ENCODE measurements at regions not wholly inside any gene's neighbourhood (a gene's known extent, or its start where the extent isn't known, plus 50 kb on each side); places are given as distances from the start of the nearest gene placed in this dataset.
"Not testable (repeated sequence)": the region's sequence is repeated elsewhere in the genome, so short reads cannot be mapped to it uniquely, and the experiment has no call there.

- DNase-seq (ENCODE audit: low spot score): no peak
These were observed 470.6 kb upstream of the BCHE start for GRCh38 chr3:166307756-166308350.

GRCh38 chr3:166304584-166304983, 467.4 kb upstream of the BCHE start:
- no peak for DNase-seq (ENCODE audit: low spot score)

GRCh38 chr3:166303681-166304080, 466.5 kb upstream of the BCHE start:
- no peak for DNase-seq (ENCODE audit: low spot score)

- DNase-seq (ENCODE audit: low spot score): no peak
These were observed 465.1 kb upstream of the BCHE start for GRCh38 chr3:166302331-166302730.

GRCh38 chr3:166296179-166296783, 459.1 kb upstream of the BCHE start:
- no peak for DNase-seq (ENCODE audit: low spot score)

- DNase-seq (ENCODE audit: low spot score): no peak
These were observed 454.1 kb upstream of the BCHE start for GRCh38 chr3:166291186-166291955.

GRCh38 chr3:166285001-166285400, 447.8 kb upstream of the BCHE start:
- no peak for DNase-seq (ENCODE audit: low spot score)

- DNase-seq (ENCODE audit: low spot score): peak; percentile 29
These were observed 446.6 kb upstream of the BCHE start for GRCh38 chr3:166283840-166284239.

GRCh38 chr3:166282931-166283330, 445.7 kb upstream of the BCHE start:
- no peak for DNase-seq (ENCODE audit: low spot score)

GRCh38 chr3:166279636-166280035, 442.4 kb upstream of the BCHE start:
- DNase-seq (ENCODE audit: low spot score): no peak

GRCh38 chr3:166275024-166275390, 437.8 kb upstream of the BCHE start:
- no peak for DNase-seq (ENCODE audit: low spot score)

- DNase-seq (ENCODE audit: low spot score): no peak
These were observed 437.3 kb upstream of the BCHE start for GRCh38 chr3:166274351-166275023.

- no peak for DNase-seq (ENCODE audit: low spot score)
These were observed 433.2 kb upstream of the BCHE start for GRCh38 chr3:166270429-166270828.

- DNase-seq (ENCODE audit: low spot score): no peak
These were observed 427.9 kb upstream of the BCHE start for GRCh38 chr3:166265153-166265552.

- DNase-seq (ENCODE audit: low spot score): no peak
These were observed 426.2 kb upstream of the BCHE start for GRCh38 chr3:166263460-166263859.

GRCh38 chr3:166258293-166258850, 421.1 kb upstream of the BCHE start:
- not testable (repeated sequence) for DNase-seq (ENCODE audit: low spot score)

- DNase-seq (ENCODE audit: low spot score): no peak
These were observed 420.5 kb upstream of the BCHE start for GRCh38 chr3:166257715-166258114.

GRCh38 chr3:166248784-166249183, 411.6 kb upstream of the BCHE start:
- DNase-seq (ENCODE audit: low spot score): no peak

- DNase-seq (ENCODE audit: low spot score): no peak
These were observed 406.3 kb upstream of the BCHE start for GRCh38 chr3:166243511-166243910.

- no peak for DNase-seq (ENCODE audit: low spot score)
These were observed 385.9 kb upstream of the BCHE start for GRCh38 chr3:166223120-166223519.

- DNase-seq (ENCODE audit: low spot score): no peak
These were observed 374.2 kb upstream of the BCHE start for GRCh38 chr3:166211451-166211850.

GRCh38 chr3:166209701-166210100, 372.5 kb upstream of the BCHE start:
- no peak for DNase-seq (ENCODE audit: low spot score)

- DNase-seq (ENCODE audit: low spot score): no peak
These were observed 367.9 kb upstream of the BCHE start for GRCh38 chr3:166205158-166205557.

All from pons (tissue), 1 donor.